WTC11 (cell line): ENCODE measurements at regions not wholly inside any gene's neighbourhood (a gene's known extent, or its start where the extent isn't known, plus 50 kb on each side); places are given as distances from the start of the nearest gene placed in this dataset.

Experiments
- ATAC-seq: fragments of 200-7000 bp; cut with Tn5 transposase; 2 replicates; pipeline ENCODE4 v1.10.0; 2021; ENCODE audit warnings: mild to moderate bottlenecking, moderate library complexity
- CTCF ChIA-PET: fragments of 300-600 bp; sonication (Branson Sonifier 250); formaldehyde crosslinking; loops from one replicate; lab custom pipeline; 2021; ENCODE audit warnings: antibody characterized with exemption; lab: Charles Lee
- POLR2A ChIA-PET: fragments of 350-600 bp; sonication (Branson Sonifier 250); formaldehyde crosslinking; loops from one replicate; lab custom pipeline; 2021; ENCODE audit warnings: antibody characterized with exemption; lab: Charles Lee
- DNase-seq: peaks from one replicate; pipeline ENCODE4 v3.0.0; 2021; ENCODE audit warnings: low spot score
- H3K27ac Mint-ChIP-seq: 2 replicates; pipeline ENCODE4 v1.8.0; 2021; ENCODE audit warnings: mixed read lengths
- H3K27me3 Mint-ChIP-seq: 2 replicates; pipeline ENCODE4 v1.8.0; 2021; ENCODE audit warnings: low read depth, mild to moderate bottlenecking, moderate library complexity, mixed read lengths
- H3K36me3 Mint-ChIP-seq: 2 replicates; pipeline ENCODE4 v1.8.0; 2021; ENCODE audit warnings: mixed read lengths
- H3K4me1 Mint-ChIP-seq: 2 replicates; pipeline ENCODE4 v1.8.0; 2022; ENCODE audit warnings: mixed read lengths
- H3K4me3 Mint-ChIP-seq: 2 replicates; pipeline ENCODE4 v1.8.0; 2021; ENCODE audit warnings: mild to moderate bottlenecking, moderate library complexity, mixed read lengths
- H3K9me3 Mint-ChIP-seq: 2 replicates; pipeline ENCODE4 v1.8.0; 2021; ENCODE audit warnings: mixed read lengths
- AR ChIP-seq: fragments of 250-450 bp; sonication (Bioruptor Pico); IDR thresholded peaks from 2 replicates; pipeline ENCODE4 v1.9.0; 2021; ENCODE audit warnings: mild to moderate bottlenecking
- ATF1 ChIP-seq: sonication (generic); formaldehyde crosslinking; IDR thresholded peaks from 2 replicates; pipeline ENCODE4 v1.8.1; 2023; ENCODE audit warnings: mild to moderate bottlenecking, moderate library complexity, missing genetic modification reagents
- CBFB ChIP-seq: sonication (generic); formaldehyde crosslinking; IDR thresholded peaks from 2 replicates; pipeline ENCODE4 v1.8.1; 2022; ENCODE audit warnings: mild to moderate bottlenecking, low read depth, missing genetic modification reagents
- E2F1 ChIP-seq: sonication (generic); formaldehyde crosslinking; IDR thresholded peaks from 2 replicates; pipeline ENCODE4 v1.8.0; 2022; ENCODE audit warnings: mild to moderate bottlenecking, missing genetic modification reagents
- ELF4 ChIP-seq: sonication (generic); formaldehyde crosslinking; IDR thresholded peaks from 2 replicates; pipeline ENCODE4 v1.8.1; 2022; ENCODE audit warnings: low read depth, mild to moderate bottlenecking, moderate library complexity, missing genetic modification reagents
- EMX1 ChIP-seq: fragments of 250-450 bp; sonication (Bioruptor Pico); IDR thresholded peaks from 2 replicates; pipeline ENCODE4 v1.8.0; 2021; ENCODE audit warnings: mild to moderate bottlenecking
- FOXP4 ChIP-seq: sonication (generic); formaldehyde crosslinking; IDR thresholded peaks from 2 replicates; pipeline ENCODE4 v1.8.0; 2022; ENCODE audit warnings: mild to moderate bottlenecking, missing genetic modification reagents
- GABPB1 ChIP-seq: sonication (generic); formaldehyde crosslinking; IDR thresholded peaks from 2 replicates; pipeline ENCODE4 v1.8.1; 2023; ENCODE audit warnings: mild to moderate bottlenecking, missing genetic modification reagents
- HMGA2 ChIP-seq: fragments of 250-450 bp; sonication (Bioruptor Pico); IDR thresholded peaks from 2 replicates; pipeline ENCODE4 v1.4.0; 2021; ENCODE audit warnings: mild to moderate bottlenecking, moderate library complexity
- IRF2 ChIP-seq: sonication (generic); formaldehyde crosslinking; IDR thresholded peaks from 2 replicates; pipeline ENCODE4 v1.8.0; 2022; ENCODE audit warnings: low read depth, missing genetic modification reagents, borderline replicate concordance
- MAX ChIP-seq: sonication (generic); formaldehyde crosslinking; IDR thresholded peaks from 2 replicates; pipeline ENCODE4 v1.8.0; 2022; ENCODE audit warnings: mild to moderate bottlenecking, missing genetic modification reagents
- NR3C1 ChIP-seq: sonication (generic); formaldehyde crosslinking; conservative IDR thresholded peaks from 2 replicates; pipeline ENCODE4 v1.8.1; 2023; ENCODE audit warnings: low read depth, mild to moderate bottlenecking, missing genetic modification reagents
- OVOL2 ChIP-seq: fragments of 250-450 bp; sonication (Bioruptor Pico); IDR thresholded peaks from 2 replicates; pipeline ENCODE4 v1.9.0; 2021; ENCODE audit warnings: mild to moderate bottlenecking, borderline replicate concordance
- PRRX2 ChIP-seq: fragments of 250-450 bp; sonication (Bioruptor Pico); IDR thresholded peaks from 2 replicates; pipeline ENCODE4 v1.8.0; 2021; ENCODE audit warnings: mild to moderate bottlenecking
- SMAD3 ChIP-seq: sonication (generic); formaldehyde crosslinking; IDR thresholded peaks from 2 replicates; pipeline ENCODE4 v1.8.0; 2022; ENCODE audit warnings: missing genetic modification reagents, mild to moderate bottlenecking, borderline replicate concordance
- SOX15 ChIP-seq: fragments of 250-450 bp; sonication (Bioruptor Pico); IDR thresholded peaks from 2 replicates; pipeline ENCODE4 v1.9.0; 2021; ENCODE audit warnings: mild to moderate bottlenecking
- ZNF232 ChIP-seq: sonication (generic); formaldehyde crosslinking; IDR thresholded peaks from 2 replicates; pipeline ENCODE4 v1.8.0; 2022; ENCODE audit warnings: mild to moderate bottlenecking, missing genetic modification reagents
- ZNF396 ChIP-seq: fragments of 250-450 bp; sonication (Bioruptor Pico); IDR thresholded peaks from 2 replicates; pipeline ENCODE4 v1.8.0; 2021; ENCODE audit warnings: mild to moderate bottlenecking, moderate library complexity, borderline replicate concordance
- ZNF416 ChIP-seq: fragments of 250-450 bp; sonication (Bioruptor Pico); IDR thresholded peaks from 2 replicates; pipeline ENCODE4 v1.9.0; 2021; ENCODE audit warnings: mild to moderate bottlenecking, inconsistent platforms
- ZNF671 ChIP-seq: fragments of 250-450 bp; sonication (Bioruptor Pico); IDR thresholded peaks from 2 replicates; pipeline ENCODE4 v1.8.0; 2021; ENCODE audit warnings: mild to moderate bottlenecking
- TF ChIP-seq, protein P1 (sequence below): fragments of 250-450 bp; sonication (Bioruptor Pico); IDR thresholded peaks from 2 replicates; pipeline ENCODE4 v2.1.2; 2022; ENCODE audit warnings: mild to moderate bottlenecking, moderate library complexity
- TF ChIP-seq, protein P2 (sequence below): sonication (generic); formaldehyde crosslinking; IDR thresholded peaks from 2 replicates; pipeline ENCODE4 v1.8.1; 2023; ENCODE audit warnings: mild to moderate bottlenecking, missing genetic modification reagents
- TF ChIP-seq, protein P3 (sequence below): sonication (generic); formaldehyde crosslinking; conservative IDR thresholded peaks from 2 replicates; pipeline ENCODE4 v1.8.1; 2022; ENCODE audit warnings: mild to moderate bottlenecking, missing genetic modification reagents
- TF ChIP-seq, protein P4 (sequence below): sonication (generic); formaldehyde crosslinking; IDR thresholded peaks from 2 replicates; pipeline ENCODE4 v1.8.1; 2022; ENCODE audit warnings: low read depth, missing genetic modification reagents, borderline replicate concordance

DNA sequence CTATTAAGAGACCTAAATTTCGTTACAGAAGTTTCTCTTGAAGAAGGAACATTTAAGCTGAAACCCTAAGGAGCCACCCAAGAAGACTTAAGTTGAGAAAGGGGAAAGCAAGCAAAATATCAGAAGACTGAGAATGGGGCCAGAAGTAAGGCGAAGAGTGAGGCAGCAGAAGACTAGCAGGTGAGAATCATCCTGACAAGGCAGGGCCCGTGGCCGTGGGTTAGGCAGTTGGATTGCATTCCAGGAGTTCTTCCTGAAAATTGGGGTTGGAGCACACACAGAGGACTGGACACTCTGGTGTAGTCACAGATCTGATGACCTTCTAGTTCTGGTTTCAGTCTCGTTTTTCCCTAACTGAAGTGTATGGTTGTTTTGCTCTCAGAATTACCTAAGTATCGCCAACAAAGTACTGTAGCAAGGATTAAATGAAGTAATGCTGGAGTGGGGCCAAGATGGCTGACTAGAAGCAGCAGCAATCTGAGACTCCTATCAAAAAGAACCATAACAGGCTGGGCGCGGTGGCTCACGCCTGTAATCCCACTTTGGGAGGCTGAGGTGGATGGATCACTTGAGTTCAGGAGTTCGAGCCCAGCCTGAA is 94.4 kb upstream of the GUCY1A1 start:
- peaks cover 4% of the 10 kb centered on the region; the same call in 1 of the 2 replicates for H3K9me3 Mint-ChIP-seq
- H3K27me3 Mint-ChIP-seq, result no peaks in the 10 kb centered on the region
- H3K4me1 Mint-ChIP-seq, result no peaks in the 10 kb centered on the region
- no peaks in the 10 kb centered on the region for H3K36me3 Mint-ChIP-seq
- TF ChIP-seq OVOL2 (CRISPR knock-in tag) (no peak), ZNF232 (CRISPR knock-in tag) (no peak), MAX (CRISPR knock-in tag) (no peak), SMAD3 (CRISPR knock-in tag) (no peak), SOX15 (CRISPR knock-in tag) (no peak), ELF4 (no peak), ZNF671 (CRISPR knock-in tag) (no peak), E2F1 (no peak), NR3C1 (CRISPR knock-in tag) (no peak), EMX1 (CRISPR knock-in tag) (no peak), ZNF416 (CRISPR knock-in tag) (no peak), ATF1 (CRISPR knock-in tag) (no peak), GABPB1 (CRISPR knock-in tag) (no peak), ZNF396 (no peak), FOXP4 (CRISPR knock-in tag) (no peak)
- TF ChIP-seq, protein P1, sequence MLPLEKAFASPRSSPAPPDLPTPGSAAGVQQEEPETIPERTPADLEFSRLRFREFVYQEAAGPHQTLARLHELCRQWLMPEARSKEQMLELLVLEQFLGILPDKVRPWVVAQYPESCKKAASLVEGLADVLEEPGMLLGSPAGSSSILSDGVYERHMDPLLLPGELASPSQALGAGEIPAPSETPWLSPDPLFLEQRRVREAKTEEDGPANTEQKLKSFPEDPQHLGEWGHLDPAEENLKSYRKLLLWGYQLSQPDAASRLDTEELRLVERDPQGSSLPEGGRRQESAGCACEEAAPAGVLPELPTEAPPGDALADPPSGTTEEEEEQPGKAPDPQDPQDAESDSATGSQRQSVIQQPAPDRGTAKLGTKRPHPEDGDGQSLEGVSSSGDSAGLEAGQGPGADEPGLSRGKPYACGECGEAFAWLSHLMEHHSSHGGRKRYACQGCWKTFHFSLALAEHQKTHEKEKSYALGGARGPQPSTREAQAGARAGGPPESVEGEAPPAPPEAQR (CRISPR knock-in tag), result no peak
- TF ChIP-seq, protein P2, sequence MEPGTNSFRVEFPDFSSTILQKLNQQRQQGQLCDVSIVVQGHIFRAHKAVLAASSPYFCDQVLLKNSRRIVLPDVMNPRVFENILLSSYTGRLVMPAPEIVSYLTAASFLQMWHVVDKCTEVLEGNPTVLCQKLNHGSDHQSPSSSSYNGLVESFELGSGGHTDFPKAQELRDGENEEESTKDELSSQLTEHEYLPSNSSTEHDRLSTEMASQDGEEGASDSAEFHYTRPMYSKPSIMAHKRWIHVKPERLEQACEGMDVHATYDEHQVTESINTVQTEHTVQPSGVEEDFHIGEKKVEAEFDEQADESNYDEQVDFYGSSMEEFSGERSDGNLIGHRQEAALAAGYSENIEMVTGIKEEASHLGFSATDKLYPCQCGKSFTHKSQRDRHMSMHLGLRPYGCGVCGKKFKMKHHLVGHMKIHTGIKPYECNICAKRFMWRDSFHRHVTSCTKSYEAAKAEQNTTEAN (CRISPR knock-in tag), result no peak
- TF ChIP-seq, protein P3, sequence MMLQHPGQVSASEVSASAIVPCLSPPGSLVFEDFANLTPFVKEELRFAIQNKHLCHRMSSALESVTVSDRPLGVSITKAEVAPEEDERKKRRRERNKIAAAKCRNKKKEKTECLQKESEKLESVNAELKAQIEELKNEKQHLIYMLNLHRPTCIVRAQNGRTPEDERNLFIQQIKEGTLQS (CRISPR knock-in tag), result no peak
- H3K4me3 Mint-ChIP-seq, result no peak overlapping the region
- ChIA-PET CTCF (no interaction called here), POLR2A (no interaction called here)
- H3K27ac Mint-ChIP-seq, result no peak overlapping the region
- DNase-seq (no peak), ATAC-seq (no peak)

GRCh38 chr4:155571184-155571944 is 95.3 kb upstream of the GUCY1A1 start:
- DNase-seq (no peak), ATAC-seq (no peak)
- Mint-ChIP-seq H3K9me3 (peaks cover 4% of the 10 kb centered on the region; the same call in 1 of the 2 replicates), H3K27ac (no peak overlapping the region), H3K27me3 (no peaks in the 10 kb centered on the region), H3K4me1 (no peaks in the 10 kb centered on the region), H3K36me3 (no peaks in the 10 kb centered on the region), H3K4me3 (no peak overlapping the region)
- POLR2A ChIA-PET, result no interaction called here
- CTCF ChIA-PET, result no interaction called here
- TF ChIP-seq PRRX2 (CRISPR knock-in tag), result no peak
- no peak for TF ChIP-seq HMGA2 (CRISPR knock-in tag)
- TF ChIP-seq, protein P4, sequence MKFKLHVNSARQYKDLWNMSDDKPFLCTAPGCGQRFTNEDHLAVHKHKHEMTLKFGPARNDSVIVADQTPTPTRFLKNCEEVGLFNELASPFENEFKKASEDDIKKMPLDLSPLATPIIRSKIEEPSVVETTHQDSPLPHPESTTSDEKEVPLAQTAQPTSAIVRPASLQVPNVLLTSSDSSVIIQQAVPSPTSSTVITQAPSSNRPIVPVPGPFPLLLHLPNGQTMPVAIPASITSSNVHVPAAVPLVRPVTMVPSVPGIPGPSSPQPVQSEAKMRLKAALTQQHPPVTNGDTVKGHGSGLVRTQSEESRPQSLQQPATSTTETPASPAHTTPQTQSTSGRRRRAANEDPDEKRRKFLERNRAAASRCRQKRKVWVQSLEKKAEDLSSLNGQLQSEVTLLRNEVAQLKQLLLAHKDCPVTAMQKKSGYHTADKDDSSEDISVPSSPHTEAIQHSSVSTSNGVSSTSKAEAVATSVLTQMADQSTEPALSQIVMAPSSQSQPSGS (CRISPR knock-in tag), result no peak
- TF ChIP-seq CBFB (CRISPR knock-in tag), result no peak
- TF ChIP-seq IRF2 (CRISPR knock-in tag), result no peak
- no peak for TF ChIP-seq AR (CRISPR knock-in tag)
